ENCODE measurements at regions not wholly inside any gene's neighbourhood (a gene's known extent, or its start where the extent isn't known, plus 50 kb on each side); places are given as distances from the start of the nearest gene placed in this dataset.

DNA sequence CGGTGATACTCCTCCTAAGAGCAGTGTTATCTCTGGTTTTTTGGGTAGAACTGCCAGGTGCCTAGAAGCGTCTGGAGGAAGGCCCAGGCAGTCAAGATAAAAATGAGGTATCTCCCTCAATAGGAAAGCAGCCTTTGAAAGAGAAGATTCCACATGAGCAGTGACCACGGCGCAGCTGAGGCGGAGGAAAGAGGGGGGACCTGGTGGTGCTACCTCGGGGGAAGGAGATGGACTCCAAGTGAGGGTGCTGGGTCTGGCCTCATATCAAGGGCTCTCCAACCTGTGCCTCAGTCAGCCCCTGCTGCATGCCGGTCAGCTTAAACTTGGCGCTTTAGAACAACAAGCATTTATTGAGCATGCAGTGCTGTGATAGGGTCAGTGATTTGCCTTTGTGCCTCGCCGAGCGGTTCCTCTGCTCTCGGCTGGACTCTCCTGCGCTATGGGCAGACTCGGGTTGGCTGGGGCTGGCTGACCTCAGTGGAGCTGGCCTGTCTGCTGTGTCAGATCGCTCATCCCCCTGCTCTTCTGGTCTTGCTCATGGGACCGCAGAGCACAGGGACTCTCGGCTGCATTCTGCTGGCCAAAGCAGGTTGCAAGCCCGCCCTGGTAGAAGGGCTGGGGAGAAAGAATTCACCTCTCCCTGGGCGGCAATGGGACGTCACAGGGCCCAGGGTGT, 121.1 kb upstream of the IRX4 start:
- in situ Hi-C loops (cut with MboI; ENCODE audit: low pct_unique_long_range_greater_than_20kb, low sequenced_read_pairs, unreplicated experiment): loop anchor here (25.0 kb wide), 1 partner anchor 242 kb away; no protein-coding TSS in a partner anchor
- TF ChIP-seq, protein P1, sequence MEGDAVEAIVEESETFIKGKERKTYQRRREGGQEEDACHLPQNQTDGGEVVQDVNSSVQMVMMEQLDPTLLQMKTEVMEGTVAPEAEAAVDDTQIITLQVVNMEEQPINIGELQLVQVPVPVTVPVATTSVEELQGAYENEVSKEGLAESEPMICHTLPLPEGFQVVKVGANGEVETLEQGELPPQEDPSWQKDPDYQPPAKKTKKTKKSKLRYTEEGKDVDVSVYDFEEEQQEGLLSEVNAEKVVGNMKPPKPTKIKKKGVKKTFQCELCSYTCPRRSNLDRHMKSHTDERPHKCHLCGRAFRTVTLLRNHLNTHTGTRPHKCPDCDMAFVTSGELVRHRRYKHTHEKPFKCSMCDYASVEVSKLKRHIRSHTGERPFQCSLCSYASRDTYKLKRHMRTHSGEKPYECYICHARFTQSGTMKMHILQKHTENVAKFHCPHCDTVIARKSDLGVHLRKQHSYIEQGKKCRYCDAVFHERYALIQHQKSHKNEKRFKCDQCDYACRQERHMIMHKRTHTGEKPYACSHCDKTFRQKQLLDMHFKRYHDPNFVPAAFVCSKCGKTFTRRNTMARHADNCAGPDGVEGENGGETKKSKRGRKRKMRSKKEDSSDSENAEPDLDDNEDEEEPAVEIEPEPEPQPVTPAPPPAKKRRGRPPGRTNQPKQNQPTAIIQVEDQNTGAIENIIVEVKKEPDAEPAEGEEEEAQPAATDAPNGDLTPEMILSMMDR (IDR thresholded peaks at IDR 0.05; ENCODE audit: extremely low read depth, insufficient read depth, missing control alignments): no peak
- no peak for DNase-seq (ENCODE audit: low spot score)

DNA sequence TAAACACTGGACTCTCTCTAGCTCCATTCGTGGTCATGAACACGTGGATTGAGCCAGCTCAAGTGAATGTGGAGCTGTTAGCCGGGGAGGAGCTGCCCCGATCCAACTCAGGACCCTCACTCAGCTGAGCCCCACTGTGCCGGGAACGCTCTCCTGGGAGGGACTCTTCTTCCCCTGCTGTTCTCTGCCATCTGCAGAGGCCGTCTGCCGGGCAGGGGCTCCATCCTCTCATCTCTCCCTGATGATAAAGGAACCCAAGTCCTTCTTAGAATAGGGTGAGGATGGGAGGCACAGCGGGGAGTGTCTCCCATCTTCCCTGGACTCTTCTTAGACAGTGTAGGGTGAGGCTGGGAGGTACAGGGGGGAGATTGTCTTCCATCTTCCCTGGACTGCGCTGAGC, 120.5 kb upstream of the IRX4 start:
- in situ Hi-C loops (cut with MboI; ENCODE audit: low pct_unique_long_range_greater_than_20kb, low sequenced_read_pairs, unreplicated experiment): loop anchor here (25.0 kb wide), 1 partner anchor 241 kb away; no protein-coding TSS in a partner anchor

DNA sequence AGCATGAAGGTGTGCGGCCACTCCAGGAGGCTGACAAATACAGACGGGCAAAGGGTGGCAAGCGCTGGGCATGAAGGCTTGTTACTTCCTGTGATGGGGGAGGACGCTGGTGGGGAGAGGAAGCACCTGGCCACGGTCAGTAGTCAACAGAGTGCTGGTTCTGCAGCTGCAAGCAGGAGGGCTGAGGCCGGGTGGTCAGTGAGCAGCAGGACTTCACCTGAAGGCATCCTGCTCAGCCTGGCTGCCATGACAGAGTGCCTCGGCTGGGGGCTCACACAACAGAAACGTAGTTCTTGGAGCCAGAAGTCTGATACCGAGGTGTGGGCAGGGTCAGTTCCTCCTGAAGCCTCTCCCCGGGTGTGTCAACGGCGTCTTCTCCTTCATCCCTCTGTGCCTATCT, 118.6 kb upstream of the IRX4 start:
- no peak for DNase-seq (ENCODE audit: low spot score)
- TF ChIP-seq, protein P1 (IDR thresholded peaks at IDR 0.05; ENCODE audit: extremely low read depth, insufficient read depth, missing control alignments): no peak
- in situ Hi-C loops (cut with MboI; ENCODE audit: low pct_unique_long_range_greater_than_20kb, low sequenced_read_pairs, unreplicated experiment): loop anchor here (25.0 kb wide), 1 partner anchor 239 kb away; no protein-coding TSS in a partner anchor

More for the DNA sequence above, 120.5 kb upstream of the IRX4 start:
- TF ChIP-seq, protein P1 (IDR thresholded peaks at IDR 0.05; ENCODE audit: extremely low read depth, insufficient read depth, missing control alignments): no peak
- DNase-seq (ENCODE audit: low spot score): no peak

DNA sequence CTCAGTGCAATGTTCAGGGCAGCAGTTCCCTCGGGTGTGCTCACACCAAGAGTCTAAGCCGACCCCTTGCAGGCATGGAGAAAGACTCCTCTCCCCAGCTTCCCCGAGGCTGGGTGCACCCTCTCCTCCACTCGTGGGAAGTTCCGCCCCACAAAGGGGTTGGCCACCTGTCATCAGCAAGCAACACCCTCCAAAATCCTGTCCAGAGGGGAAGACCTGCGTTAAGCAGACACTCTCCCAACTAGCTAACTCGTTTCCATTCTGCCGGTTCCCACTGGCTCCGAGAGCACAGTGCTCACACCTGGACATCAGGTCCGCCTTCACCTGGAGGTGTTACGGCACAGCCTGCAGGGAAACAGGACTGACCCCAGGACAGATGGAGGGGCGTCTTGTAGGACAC, 117.9 kb upstream of the IRX4 start:
- TF ChIP-seq, protein P1 (IDR thresholded peaks at IDR 0.05; ENCODE audit: extremely low read depth, insufficient read depth, missing control alignments): no peak
- in situ Hi-C loops (cut with MboI; ENCODE audit: low pct_unique_long_range_greater_than_20kb, low sequenced_read_pairs, unreplicated experiment): loop anchor here (25.0 kb wide), 1 partner anchor 238 kb away; no protein-coding TSS in a partner anchor

DNA sequence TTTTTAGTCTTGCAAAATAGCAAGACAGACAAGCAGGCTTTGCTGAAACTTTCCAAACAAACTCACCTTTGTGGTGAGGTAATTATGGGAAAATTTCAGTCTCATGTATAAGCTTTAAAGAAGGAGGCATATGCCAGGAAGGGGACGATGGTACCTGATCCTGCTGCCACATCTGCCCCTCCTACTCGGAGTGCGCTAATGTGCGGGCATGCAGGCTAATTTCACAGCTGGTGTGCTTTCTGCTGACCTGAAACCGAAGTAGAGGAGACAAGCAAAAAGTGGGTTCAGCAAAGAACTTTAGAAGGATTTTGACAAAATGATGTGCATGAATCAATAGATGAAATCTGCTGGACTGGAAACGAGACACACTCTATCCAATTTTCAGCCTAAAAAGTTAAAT, 117.1 kb upstream of the IRX4 start:
- no peak for DNase-seq (ENCODE audit: low spot score)
- TF ChIP-seq, protein P1 (IDR thresholded peaks at IDR 0.05; ENCODE audit: extremely low read depth, insufficient read depth, missing control alignments): no peak
- in situ Hi-C loops (cut with MboI; ENCODE audit: low pct_unique_long_range_greater_than_20kb, low sequenced_read_pairs, unreplicated experiment): loop anchor here (25.0 kb wide), 1 partner anchor 237 kb away; no protein-coding TSS in a partner anchor

More for the DNA sequence above, 117.9 kb upstream of the IRX4 start:
- no peak for DNase-seq (ENCODE audit: low spot score)

DNA sequence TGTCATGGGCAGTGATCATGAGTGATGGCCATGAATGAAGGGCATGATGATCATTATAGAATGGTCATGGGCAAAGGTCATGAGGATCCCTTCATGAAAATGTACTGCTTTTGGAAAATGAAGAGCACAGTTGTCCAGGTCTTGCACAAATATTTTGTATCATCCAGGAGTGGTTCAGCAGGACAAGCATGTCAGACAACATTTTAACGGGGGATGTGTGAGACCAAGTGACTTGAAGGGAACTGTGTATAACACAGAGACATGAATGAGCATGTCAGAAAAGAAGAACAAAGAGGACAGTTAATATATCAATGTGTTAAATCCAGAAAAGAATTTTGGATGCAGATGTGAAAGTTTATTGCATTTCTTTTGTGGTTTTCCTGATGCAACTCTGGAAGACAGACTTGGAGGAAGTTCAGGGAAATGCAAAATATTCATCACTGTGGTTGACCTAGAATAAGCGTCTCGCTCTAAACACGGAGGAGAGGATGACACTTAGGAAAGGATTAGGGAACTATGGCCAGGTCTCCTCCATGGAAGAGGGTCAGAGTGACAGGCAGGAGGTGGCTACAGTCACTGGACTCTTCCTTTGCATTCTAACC, 116.1 kb upstream of the IRX4 start:
- TF ChIP-seq, protein P1 (IDR thresholded peaks at IDR 0.05; ENCODE audit: extremely low read depth, insufficient read depth, missing control alignments): no peak
- in situ Hi-C loops (cut with MboI; ENCODE audit: low pct_unique_long_range_greater_than_20kb, low sequenced_read_pairs, unreplicated experiment): no loop called here
- no peak for DNase-seq (ENCODE audit: low spot score)

Measured in GM13977 (cell line).